Right ventricle myocardium superior (tissue), 1 donor: ENCODE measurements at regions not wholly inside any gene's neighbourhood (a gene's known extent, or its start where the extent isn't known, plus 50 kb on each side); places are given as distances from the start of the nearest gene placed in this dataset.
A peak's percentile ranks its signal among the peaks of the same experiment; 100 is the strongest.
"Not testable (repeated sequence)": the region's sequence is repeated elsewhere in the genome, so short reads cannot be mapped to it uniquely, and the experiment has no call there.

ENCODE experiments used
- ATAC-seq: fragments of 200-7000 bp; cut with Tn5 transposase; one replicate; pipeline ENCODE4 v1.9.1; 2020; ENCODE audit warnings: mild to moderate bottlenecking; ENCODE audit not compliant: poor library complexity
- DNase-seq: peaks from one replicate; pipeline ENCODE4 v3.0.0-alpha.2; 2020
- intact Hi-C: fragments of 100-400 bp; cut with DNase I; formaldehyde crosslinking; loops from one replicate; pipeline ENCODE4 v1.11.2; 2022
- donor health status: DM: no; HTN: yes; CAD: no; lungs with severe emphysema.

- ATAC-seq (no peak), DNase-seq (no peak)
- intact Hi-C loops: no loop called here
These were observed 683.5 kb downstream of the NTRK3 start for GRCh38 chr15:87573039-87573438.

- ATAC-seq (no peak), DNase-seq (no peak)
- intact Hi-C loops: no loop called here
These were observed 684.1 kb downstream of the NTRK3 start for GRCh38 chr15:87572381-87572910.

GRCh38 chr15:87570206-87570605 is 686.3 kb downstream of the NTRK3 start:
- no peak for DNase-seq
- intact Hi-C loops: no loop called here
- ATAC-seq: no peak

GRCh38 chr15:87569581-87569980 is 687.0 kb downstream of the NTRK3 start:
- ATAC-seq: no peak
- no peak for DNase-seq
- intact Hi-C loops: no loop called here

- ATAC-seq (peak; percentile 59), DNase-seq (no peak)
- intact Hi-C loops: no loop called here
These were observed 689.0 kb downstream of the NTRK3 start for GRCh38 chr15:87567406-87568030.

GRCh38 chr15:87566236-87566635 is 690.3 kb downstream of the NTRK3 start:
- intact Hi-C loops: no loop called here

GRCh38 chr15:87564681-87565080 is 691.9 kb downstream of the NTRK3 start:
- DNase-seq (no peak), ATAC-seq (no peak)
- intact Hi-C loops: no loop called here

More at GRCh38 chr15:87566236-87566635, 690.3 kb downstream of the NTRK3 start:
- DNase-seq (no peak), ATAC-seq (no peak)

- intact Hi-C loops: no loop called here
- no peak for ATAC-seq
- no peak for DNase-seq
These were observed 692.7 kb downstream of the NTRK3 start for GRCh38 chr15:87563869-87564268.

- intact Hi-C loops: no loop called here
- no peak for DNase-seq
- no peak for ATAC-seq
These were observed 694.3 kb downstream of the NTRK3 start for GRCh38 chr15:87562203-87562602.

- intact Hi-C loops: no loop called here
- no peak for DNase-seq
- ATAC-seq: no peak
These were observed 694.9 kb downstream of the NTRK3 start for GRCh38 chr15:87561641-87562040.

GRCh38 chr15:87557881-87558280 is 698.7 kb downstream of the NTRK3 start:
- ATAC-seq (no peak), DNase-seq (no peak)
- intact Hi-C loops: no loop called here

GRCh38 chr15:87556886-87557285 is 699.7 kb downstream of the NTRK3 start:
- DNase-seq: no peak
- no peak for ATAC-seq
- intact Hi-C loops: no loop called here

GRCh38 chr15:87549860-87550259 is 706.7 kb downstream of the NTRK3 start:
- intact Hi-C loops: no loop called here
- no peak for DNase-seq
- ATAC-seq: no peak

GRCh38 chr15:87549296-87549695 is 707.2 kb downstream of the NTRK3 start:
- DNase-seq (no peak), ATAC-seq (no peak)
- intact Hi-C loops: no loop called here

GRCh38 chr15:87548590-87548989 is 707.9 kb downstream of the NTRK3 start:
- intact Hi-C loops, ATAC-seq, DNase-seq: not testable (repeated sequence)

- intact Hi-C loops: no loop called here
- DNase-seq (no peak), ATAC-seq (no peak)
These were observed 708.9 kb downstream of the NTRK3 start for GRCh38 chr15:87547470-87548181.

- DNase-seq: no peak
- intact Hi-C loops: no loop called here
- no peak for ATAC-seq
These were observed 718.2 kb downstream of the NTRK3 start for GRCh38 chr15:87538327-87538834.

- no peak for ATAC-seq
- no peak for DNase-seq
- intact Hi-C loops: no loop called here
These were observed 719.2 kb downstream of the NTRK3 start for GRCh38 chr15:87537295-87537694.

GRCh38 chr15:87533637-87534036 is 722.9 kb downstream of the NTRK3 start:
- intact Hi-C loops, DNase-seq, ATAC-seq: not testable (repeated sequence)

- DNase-seq: no peak
- no peak for ATAC-seq
- intact Hi-C loops: no loop called here
These were observed 727.7 kb downstream of the NTRK3 start for GRCh38 chr15:87528873-87529272.
